ENCODE measurements at regions not wholly inside any gene's neighbourhood (a gene's known extent, or its start where the extent isn't known, plus 50 kb on each side); places are given as distances from the start of the nearest gene placed in this dataset.
"Not testable (repeated sequence)": the region's sequence is repeated elsewhere in the genome, so short reads cannot be mapped to it uniquely, and the experiment has no call there.

- no peak for DNase-seq
Measured at GRCh38 chr12:91654087-91654486, 471.5 kb upstream of the DCN start.

- no peak for DNase-seq
Measured at GRCh38 chr12:91651728-91652127, 469.1 kb upstream of the DCN start.

GRCh38 chr12:91643763-91644162 is 461.1 kb upstream of the DCN start:
- no peak for DNase-seq

GRCh38 chr12:91640021-91640420 is 457.4 kb upstream of the DCN start:
- no peak for DNase-seq

GRCh38 chr12:91639327-91639726 is 456.7 kb upstream of the DCN start:
- no peak for DNase-seq

GRCh38 chr12:91637789-91638624 is 455.4 kb upstream of the DCN start:
- no peak for DNase-seq

GRCh38 chr12:91636721-91637120 is 454.1 kb upstream of the DCN start:
- no peak for DNase-seq

- not testable (repeated sequence) for DNase-seq
Measured at GRCh38 chr12:91634386-91634713, 451.7 kb upstream of the DCN start.

- no peak for DNase-seq
Measured at GRCh38 chr12:91633734-91634357, 451.2 kb upstream of the DCN start.

- DNase-seq, result no peak
Measured at GRCh38 chr12:91633206-91633605, 450.6 kb upstream of the DCN start.

- DNase-seq, result no peak
Measured at GRCh38 chr12:91632042-91632786, 449.6 kb upstream of the DCN start.

- no peak for DNase-seq
Measured at GRCh38 chr12:91630596-91631293, 448.1 kb upstream of the DCN start.

GRCh38 chr12:91630083-91630482 is 447.5 kb upstream of the DCN start:
- no peak for DNase-seq

GRCh38 chr12:91629440-91629839 is 446.8 kb upstream of the DCN start:
- no peak for DNase-seq

GRCh38 chr12:91628656-91629055 is 446.0 kb upstream of the DCN start:
- DNase-seq, result peak; percentile 2

- DNase-seq, result no peak
Measured at GRCh38 chr12:91627225-91627624, 444.6 kb upstream of the DCN start.

- DNase-seq, result no peak
Measured at GRCh38 chr12:91622981-91623380, 440.4 kb upstream of the DCN start.

- DNase-seq, result no peak
Measured at GRCh38 chr12:91622037-91622436, 439.4 kb upstream of the DCN start.

GRCh38 chr12:91620992-91621391 is 438.4 kb upstream of the DCN start:
- no peak for DNase-seq

GRCh38 chr12:91620422-91620821 is 437.8 kb upstream of the DCN start:
- no peak for DNase-seq

- no peak for DNase-seq
Measured at GRCh38 chr12:91618281-91618680, 435.7 kb upstream of the DCN start.

GRCh38 chr12:91617818-91618217 is 435.2 kb upstream of the DCN start:
- no peak for DNase-seq

- no peak for DNase-seq
Measured at GRCh38 chr12:91616416-91616815, 433.8 kb upstream of the DCN start.

All from NCI-H446 treated with DMSO at 0.1 percent for 48 hours (cell line).